Body of pancreas (tissue), 4 donors: ENCODE measurements at regions not wholly inside any gene's neighbourhood (a gene's known extent, or its start where the extent isn't known, plus 50 kb on each side); places are given as distances from the start of the nearest gene placed in this dataset.

Source experiments
- CTCF ChIP-seq, 7 experiments: fragments of 450-650 bp in 4 of 7; fragments of 200-600 bp in 3 of 7; sonication (generic) in 3 of 7; IDR thresholded peaks; one replicate each; pipeline ENCODE4 v1.5.1; 2016 to 2019; ENCODE audit warnings: antibody characterized with exemption in 7 of 7
- POLR2A ChIP-seq, 3 donors: fragments of 450-650 bp; IDR thresholded peaks; one replicate each; pipeline ENCODE4 v1.6.1; 2016; ENCODE audit warnings: antibody characterized with exemption in 3 of 3, mild to moderate bottlenecking in 2 of 3

- TF ChIP-seq POLR2A (IDR thresholded peaks at IDR 0.05) (no peak), CTCF (IDR thresholded peaks at IDR 0.05) (no peak)
Measured at GRCh38 chr17:77793971-77794235, 164.6 kb upstream of the TNRC6C start.
